Endothelial cell of umbilical vein (primary cell): ENCODE measurements at regions not wholly inside any gene's neighbourhood (a gene's known extent, or its start where the extent isn't known, plus 50 kb on each side); places are given as distances from the start of the nearest gene placed in this dataset.

Experiments used
- EZH2 ChIP-seq: IDR thresholded peaks from 2 replicates; pipeline ENCODE4 v1.6.1; 2012; ENCODE audit warnings: borderline replicate concordance, low read depth, mild to moderate bottlenecking, moderate library complexity, low read length, inconsistent platforms; ENCODE audit not compliant: severe bottlenecking
- POLR2A ChIP-seq: IDR thresholded peaks from 2 replicates; pipeline ENCODE4 v1.6.1; 2012; ENCODE audit warnings: low read depth, mild to moderate bottlenecking, control low read depth, low read length
- POLR2AphosphoS5 ChIP-seq: IDR thresholded peaks from 2 replicates; pipeline ENCODE4 v1.6.1; 2012; ENCODE audit warnings: low read depth, mild to moderate bottlenecking, control low read depth, low read length, moderate library complexity; ENCODE audit not compliant: insufficient read depth
- TF ChIP-seq, protein P1 (sequence below), 2 donors: IDR thresholded peaks; 1 replicate in 1 of 2; 2 replicates in 1 of 2; pipeline ENCODE4 v1.5.1; 2011; ENCODE audit warnings: low read length in 2 of 2, mild to moderate bottlenecking in 2 of 2, moderate library complexity in 2 of 2, control low read depth in 1 of 2, inconsistent platforms in 1 of 2, low read depth in 1 of 2; ENCODE audit not compliant: insufficient read depth in 1 of 2; ENCODE audit errors: extremely low read depth in 1 of 2
- TF ChIP-seq, protein P2 (sequence below): IDR thresholded peaks from 2 replicates; pipeline ENCODE4 v1.6.1; 2011; ENCODE audit not compliant: insufficient read depth, insufficient read length

DNA sequence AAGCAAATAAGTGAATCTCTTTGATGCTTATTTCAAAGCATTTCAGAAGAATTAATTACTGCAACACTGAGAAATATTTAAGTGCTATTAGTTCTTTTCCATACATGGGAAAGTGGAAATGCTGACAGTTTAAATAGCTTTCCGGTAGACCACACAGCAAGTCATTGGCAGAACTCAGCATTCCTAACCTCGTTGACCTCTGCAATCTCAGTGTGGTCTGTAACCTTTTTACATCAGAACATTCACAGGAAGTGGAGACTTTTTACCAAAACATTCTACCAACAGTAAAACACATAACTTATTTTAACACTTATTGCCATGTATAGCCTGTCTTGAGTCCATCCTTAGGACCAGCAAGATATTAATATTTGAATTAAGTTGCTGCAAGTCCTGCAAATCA is 249.5 kb upstream of the DCN start:
- TF ChIP-seq, protein P1, sequence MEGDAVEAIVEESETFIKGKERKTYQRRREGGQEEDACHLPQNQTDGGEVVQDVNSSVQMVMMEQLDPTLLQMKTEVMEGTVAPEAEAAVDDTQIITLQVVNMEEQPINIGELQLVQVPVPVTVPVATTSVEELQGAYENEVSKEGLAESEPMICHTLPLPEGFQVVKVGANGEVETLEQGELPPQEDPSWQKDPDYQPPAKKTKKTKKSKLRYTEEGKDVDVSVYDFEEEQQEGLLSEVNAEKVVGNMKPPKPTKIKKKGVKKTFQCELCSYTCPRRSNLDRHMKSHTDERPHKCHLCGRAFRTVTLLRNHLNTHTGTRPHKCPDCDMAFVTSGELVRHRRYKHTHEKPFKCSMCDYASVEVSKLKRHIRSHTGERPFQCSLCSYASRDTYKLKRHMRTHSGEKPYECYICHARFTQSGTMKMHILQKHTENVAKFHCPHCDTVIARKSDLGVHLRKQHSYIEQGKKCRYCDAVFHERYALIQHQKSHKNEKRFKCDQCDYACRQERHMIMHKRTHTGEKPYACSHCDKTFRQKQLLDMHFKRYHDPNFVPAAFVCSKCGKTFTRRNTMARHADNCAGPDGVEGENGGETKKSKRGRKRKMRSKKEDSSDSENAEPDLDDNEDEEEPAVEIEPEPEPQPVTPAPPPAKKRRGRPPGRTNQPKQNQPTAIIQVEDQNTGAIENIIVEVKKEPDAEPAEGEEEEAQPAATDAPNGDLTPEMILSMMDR (IDR thresholded peaks at IDR 0.05; ENCODE audit: extremely low read depth in 1 of 2, insufficient read depth in 1 of 2, low read depth in 1 of 2, low read length in 2 of 2), result no peak
- TF ChIP-seq EZH2 (no peak), POLR2AphosphoS5 (no peak), POLR2A (no peak)
- TF ChIP-seq, protein P2, sequence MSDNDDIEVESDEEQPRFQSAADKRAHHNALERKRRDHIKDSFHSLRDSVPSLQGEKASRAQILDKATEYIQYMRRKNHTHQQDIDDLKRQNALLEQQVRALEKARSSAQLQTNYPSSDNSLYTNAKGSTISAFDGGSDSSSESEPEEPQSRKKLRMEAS, result no peak
